SKM-1 (cell line): ENCODE measurements at regions not wholly inside any gene's neighbourhood (a gene's known extent, or its start where the extent isn't known, plus 50 kb on each side); places are given as distances from the start of the nearest gene placed in this dataset.
A peak's percentile ranks its signal among the peaks of the same experiment; 100 is the strongest.
"Not testable (repeated sequence)": the region's sequence is repeated elsewhere in the genome, so short reads cannot be mapped to it uniquely, and the experiment has no call there.

Experiments used
- DNase-seq: peaks from one replicate; lab custom pipeline; 2025; ENCODE audit not compliant: unreplicated experiment; lab: John Stamatoyannopoulos, UW

DNA sequence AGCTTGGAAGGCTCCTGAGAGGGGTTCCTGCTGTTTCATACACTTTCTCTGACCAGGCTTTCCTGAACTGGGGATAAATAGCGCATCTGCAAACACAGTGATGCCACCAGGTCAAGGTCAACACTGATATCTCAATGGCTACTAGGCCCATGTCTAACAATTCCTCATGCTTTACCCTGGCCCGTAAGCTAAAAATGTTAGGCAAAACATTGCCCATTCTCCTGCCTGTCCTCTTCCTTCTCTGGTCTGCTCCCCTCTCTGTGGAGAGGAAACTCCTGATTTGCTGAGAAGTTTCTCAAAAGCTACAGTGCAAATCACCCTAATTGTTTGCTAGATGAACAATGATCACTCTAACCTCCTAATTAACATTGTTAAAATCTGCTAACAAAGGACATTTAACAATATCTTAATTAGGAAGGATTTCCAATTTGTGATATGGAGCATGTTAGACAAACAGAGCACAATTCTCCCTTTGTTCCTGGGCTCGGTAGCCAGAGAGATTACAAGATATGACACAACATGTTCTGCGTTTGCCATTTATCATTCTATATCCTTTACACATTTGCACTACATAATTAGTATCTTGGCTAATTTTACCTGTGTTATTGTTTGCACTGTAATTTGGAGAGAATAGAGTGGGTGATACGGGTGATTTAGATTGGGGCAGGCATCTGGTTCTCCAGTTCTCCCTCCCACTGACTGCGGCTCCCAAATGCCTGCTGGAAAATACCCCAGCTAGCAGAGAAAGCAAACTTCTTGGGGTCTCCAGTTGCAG, 266.8 kb downstream of the CD83 start:
- no peak for DNase-seq

DNA sequence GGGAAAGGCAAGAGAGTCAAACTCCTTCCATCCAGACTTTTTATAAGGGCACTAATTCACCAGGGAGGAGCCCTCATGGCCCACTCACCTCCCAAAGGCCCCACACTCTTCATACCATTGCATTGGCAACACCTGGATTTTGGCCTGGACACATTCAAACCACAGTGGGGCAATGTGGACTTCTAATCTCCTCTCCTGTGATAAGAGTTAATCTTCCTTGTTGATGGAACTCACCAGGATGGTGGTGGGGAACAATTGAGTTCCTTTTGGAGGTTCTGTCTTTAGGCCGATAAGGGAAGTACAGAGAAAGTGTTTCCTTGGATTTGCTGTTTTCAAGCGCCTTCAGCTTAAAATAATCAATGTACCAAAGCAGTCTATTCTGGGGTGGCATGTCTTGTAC, 268.7 kb downstream of the CD83 start:
- no peak for DNase-seq

DNA sequence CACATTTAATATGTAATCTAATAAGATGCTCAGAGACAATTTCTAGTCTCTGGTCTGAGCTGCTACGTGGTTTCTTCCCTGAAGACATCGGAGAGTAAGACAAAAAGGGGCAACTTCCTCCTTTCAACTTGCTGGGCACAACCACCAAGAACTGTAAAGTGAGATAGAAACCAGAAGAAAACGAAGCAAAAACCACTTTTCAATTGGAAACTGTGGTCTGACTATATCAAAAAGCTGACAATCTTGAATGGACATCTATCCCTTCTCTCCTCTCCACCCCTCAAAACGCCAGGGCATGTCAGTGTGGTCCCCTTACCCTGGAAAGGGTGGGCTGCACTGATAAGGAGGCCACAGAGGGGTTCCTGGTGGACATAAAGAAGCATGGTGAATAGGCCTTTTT, 269.1 kb downstream of the CD83 start:
- peak; percentile 14 for DNase-seq

DNA sequence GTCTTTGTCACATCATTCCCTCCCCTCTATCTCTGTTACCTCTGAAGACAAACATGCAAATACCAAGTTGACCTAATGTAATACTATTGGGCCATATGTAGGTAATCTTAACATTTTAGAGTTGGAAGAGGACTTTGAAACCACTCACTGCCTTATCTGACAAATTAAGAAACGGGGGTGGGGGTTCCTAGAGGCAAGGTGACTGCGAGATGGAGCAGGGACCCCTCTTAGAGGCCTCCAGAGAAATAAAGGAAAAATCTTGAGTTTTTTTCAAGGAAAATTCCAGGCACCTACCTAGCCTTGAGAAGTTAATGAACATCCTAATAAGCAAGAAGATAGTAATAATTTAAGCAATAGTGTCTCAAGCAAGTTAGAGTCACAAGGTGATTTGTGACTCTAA, 270.8 kb downstream of the CD83 start:
- no peak for DNase-seq

DNA sequence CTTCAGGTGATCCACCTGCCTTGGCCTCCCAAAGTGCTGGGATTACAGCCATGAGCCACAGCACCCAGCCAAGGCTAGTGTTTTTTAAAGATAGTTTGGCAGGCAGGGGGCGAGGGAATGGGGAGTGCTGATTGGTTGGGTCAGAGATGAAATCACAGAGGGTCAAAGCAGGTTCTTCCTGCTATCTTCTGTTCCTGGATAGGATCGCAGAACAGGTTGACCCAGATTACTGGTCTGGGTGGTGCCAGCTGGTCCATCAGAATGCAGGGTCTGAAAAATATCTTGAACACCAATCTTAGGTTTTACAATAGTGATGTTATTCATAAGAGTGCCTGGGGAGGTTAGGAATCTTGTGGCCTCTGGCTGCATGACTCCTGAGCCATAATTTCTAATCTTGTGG, 272.2 kb downstream of the CD83 start:
- DNase-seq, result not testable (repeated sequence)

DNA sequence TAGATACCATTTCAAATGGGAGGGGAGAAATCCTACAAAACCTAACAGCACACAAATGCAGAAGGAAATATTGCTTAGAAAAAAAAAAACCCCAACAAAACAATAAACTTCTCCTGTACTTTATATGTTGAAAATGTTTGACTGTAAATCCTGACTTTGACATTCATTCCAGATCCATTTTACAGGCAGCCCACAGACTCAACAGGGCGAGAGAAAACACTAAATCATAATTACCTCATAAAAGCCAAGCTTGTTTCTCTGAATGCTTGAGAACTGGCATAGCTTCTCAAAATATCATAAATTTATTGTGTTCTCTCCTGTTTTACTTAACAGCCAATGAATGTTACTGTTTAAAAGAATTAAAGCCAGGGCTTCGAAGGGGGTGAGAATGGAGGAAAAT, 273.2 kb downstream of the CD83 start:
- no peak for DNase-seq

DNA sequence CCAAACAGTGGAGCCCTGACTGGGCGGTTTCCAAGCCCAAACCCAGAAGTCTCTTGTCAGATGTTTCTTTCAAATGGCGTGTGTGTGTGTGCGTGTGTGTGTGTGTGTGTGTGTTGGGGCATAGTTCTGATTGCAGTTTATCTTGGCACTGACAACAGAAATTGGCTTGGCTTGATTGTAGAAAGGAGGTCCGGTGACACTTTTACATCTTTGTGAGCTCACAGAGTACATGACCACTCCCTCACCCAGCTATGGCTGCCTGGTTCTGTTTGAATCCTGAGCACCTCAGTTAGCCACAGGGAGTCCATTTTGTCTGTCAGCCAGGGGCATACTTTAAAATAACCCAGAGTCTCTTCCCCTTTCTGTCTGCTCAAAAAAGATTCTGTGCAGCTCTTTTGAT, 276.3 kb downstream of the CD83 start:
- no peak for DNase-seq

DNA sequence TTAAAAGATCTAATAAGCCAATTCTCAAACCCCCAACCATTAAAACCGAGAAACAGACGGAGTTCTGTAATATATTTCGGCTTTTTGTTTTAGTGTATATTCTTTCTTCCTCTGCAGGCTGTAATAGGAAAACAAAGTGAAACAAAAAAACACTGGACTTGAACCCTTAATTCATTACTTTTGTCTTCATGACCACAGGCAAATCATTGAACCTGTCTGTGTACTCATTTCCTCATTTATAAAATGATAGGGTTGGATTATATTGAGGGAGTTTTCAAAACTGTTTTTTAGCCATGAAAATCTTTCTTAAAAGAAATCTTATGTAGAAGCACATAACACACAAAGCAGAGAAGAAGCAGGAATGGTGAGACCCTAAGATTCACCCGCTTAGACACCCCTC, 278.8 kb downstream of the CD83 start:
- DNase-seq, result no peak

DNA sequence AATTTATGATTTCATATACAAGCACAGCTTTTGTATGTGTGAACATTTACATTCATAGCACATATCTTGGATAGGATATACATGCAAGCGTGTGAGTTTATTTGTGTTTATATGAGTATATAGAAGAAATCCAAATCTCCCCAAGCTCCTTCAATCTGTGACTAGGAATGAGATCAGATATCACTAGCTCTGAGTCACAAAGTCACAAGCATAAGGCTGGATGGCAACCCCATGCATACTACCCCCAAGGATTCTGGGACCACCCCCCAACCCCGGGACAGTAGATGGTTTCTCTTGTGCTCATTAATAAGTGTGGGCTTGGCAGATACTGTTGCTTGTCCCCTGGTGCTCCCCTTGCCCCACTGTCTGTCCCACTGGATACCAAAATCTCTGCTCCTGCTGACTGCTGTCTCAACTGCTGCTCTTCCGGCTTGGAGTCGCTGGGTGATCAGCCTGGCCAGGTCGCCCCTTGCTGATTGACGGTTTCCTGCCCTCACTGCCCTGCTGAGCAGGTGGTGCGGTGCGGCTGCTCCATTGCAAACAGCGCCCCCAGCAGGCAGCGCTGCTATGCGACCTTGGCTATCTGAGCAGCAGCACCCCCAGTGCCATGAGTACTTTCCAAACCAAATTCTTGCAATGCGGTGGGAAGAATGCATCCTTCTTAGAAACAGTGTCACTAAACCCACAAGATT, 279.4 kb downstream of the CD83 start:
- no peak for DNase-seq

DNA sequence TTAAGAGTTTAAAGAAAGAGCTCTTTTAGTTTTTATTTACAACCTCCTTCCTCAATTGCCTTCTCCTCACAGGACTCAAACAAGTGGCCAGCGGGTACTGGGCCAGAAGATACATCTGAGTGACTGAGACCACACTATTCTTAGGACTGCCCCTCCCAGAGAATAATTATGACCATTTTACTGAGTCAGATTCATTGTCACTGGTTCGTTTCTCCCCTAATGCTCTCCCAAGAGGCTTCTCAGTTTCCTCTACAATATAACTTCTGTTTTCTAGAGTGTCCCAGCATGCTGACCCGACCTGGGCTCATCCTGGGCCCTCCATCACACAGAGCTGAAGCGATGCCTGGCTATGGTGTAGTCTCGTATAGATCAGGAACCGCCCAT, 279.9 kb downstream of the CD83 start:
- no peak for DNase-seq

DNA sequence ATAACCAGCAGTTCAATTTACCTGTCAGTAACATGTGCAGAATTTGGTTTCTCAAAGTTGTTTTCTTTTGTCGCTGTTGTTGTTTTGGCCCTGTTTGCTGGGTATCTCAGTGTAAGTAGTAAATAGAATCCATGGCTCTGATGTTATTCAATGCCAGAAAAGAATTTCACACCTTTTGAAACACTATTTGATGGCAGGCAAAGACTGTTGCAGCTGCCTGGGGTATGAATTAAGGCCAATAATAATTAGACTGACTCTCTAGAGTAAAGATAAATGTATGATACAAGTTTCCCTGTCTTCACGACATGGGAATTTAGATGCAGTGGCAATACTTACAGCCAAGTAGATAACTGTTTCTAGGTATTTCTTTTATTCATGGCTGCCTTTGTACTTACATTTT, 281.4 kb downstream of the CD83 start:
- no peak for DNase-seq

DNA sequence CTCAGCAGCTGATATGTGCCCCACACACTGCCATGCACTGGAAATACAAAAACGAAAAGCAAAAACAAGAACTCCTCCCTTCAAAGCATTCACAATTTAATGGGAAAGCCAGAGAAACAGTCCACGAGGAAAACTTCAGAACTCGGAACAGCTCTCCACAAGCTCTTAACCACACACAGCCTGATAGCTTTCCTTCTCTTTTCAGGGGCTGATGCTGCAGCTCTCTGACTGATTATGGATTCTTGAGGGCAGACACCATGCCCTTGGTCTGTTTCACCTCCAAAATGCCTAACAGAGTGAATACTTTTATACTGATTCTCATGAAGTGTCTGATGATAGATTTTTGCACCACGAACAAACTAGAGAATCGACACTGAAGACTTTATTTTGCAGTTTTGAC, 282.1 kb downstream of the CD83 start:
- no peak for DNase-seq

DNA sequence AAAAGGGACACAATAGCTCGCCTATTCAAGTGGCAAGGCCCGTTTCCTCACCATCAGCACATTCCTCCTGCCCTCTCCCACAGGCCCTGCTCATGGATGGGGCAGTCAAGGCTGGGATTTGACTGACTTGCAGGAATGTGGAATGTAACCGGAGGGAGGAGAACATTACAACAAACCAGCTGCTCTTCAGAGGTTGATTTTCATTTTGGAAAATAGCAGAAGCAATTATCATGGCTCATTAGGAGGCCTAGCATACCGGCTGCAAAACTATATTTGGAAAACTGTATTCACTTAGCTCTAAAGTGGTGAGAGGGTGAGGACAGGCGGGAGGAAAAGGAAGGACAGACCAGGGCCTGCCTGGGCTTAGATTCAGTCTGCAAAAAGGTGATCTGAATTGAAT, 283.7 kb downstream of the CD83 start:
- DNase-seq, result no peak

DNA sequence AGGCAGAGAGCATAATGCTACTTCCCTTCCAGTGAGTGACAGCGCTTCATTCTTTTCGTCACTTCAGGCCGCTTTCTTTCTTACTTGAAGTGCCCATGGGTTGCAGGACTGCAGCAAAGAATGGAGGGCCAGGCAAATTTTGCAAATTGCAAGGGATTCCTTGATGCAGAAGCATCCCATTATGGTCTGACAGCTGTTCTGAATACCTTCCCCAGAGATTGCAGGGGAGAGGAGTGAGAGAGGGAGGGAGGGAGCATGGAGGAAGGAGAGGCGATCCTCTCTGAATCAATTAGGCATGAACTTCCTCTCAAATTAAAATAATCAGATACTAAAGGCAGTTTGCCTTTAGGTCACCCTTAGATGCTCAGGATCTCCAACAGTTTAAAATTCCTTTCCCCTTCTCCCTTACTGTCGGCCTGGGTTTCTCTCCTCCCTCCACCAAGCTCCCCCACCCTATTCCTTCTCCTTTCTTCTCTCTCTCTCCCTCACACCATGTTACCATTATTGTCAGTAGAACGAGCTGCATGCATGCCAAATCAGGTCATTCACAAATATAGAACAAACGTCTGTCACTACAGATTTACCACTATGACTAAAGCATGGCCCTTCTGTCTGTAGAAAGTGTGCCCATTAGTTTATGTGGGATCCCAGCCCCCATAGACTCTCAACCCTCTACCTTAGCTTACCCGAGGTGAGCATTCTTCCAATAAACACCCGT, 289.2 kb downstream of the CD83 start:
- no peak for DNase-seq

DNA sequence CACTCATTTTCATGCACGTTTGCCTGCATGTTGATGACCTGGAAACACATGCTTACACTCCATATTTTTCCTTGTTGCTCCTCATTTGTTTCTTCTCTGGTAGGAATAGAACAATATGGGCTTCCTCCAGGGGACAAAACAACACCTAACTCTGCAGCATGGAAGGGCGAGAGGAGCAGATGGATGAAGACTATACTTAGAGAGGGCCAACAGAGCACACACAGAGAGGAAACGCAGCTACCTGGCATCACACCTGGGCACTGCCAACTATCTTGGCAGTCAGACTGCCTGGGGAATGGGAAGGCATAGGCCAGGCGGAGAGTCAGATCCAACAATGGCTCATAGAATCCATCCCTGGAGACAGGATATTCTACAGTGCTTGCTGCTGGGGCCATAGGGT, 290.9 kb downstream of the CD83 start:
- DNase-seq, result no peak

DNA sequence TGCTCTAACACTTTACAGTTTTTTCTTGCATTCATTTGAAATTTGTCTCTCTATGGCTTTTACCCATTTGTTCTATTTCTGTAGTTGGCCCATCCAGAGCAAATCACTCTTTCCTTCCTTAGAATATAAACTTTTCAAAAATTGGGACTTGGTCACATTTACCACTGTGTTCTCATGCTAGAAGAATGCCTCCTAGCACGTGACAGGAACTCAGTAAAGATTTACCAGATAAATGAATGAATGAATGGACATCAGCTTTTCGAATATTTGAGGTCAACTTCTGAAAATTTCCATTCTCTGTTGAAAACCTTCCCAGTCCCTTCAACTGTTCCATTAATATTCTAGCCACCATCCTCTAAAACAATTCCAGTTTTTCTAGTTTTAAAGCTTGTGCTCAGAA, 294.5 kb downstream of the CD83 start:
- no peak for DNase-seq

DNA sequence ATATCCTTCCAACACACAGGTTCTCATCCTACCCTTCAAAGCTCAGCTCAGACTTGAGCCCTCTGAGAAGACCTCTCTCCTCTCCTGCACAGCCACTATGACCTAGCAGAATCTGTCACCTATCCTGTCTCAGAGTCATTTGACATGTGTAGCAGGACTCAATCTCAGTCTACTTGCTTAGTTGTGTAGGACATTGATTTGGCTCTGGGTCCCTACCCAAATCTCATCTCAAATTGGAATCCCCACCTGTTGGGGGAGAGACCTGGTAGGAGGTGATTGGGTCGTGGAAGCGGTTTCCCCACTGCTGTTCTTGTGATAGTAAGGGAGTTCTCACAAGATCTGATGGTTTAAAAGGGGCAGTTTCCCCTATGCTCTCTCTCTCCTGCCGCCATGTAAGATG, 297.9 kb downstream of the CD83 start:
- no peak for DNase-seq

DNA sequence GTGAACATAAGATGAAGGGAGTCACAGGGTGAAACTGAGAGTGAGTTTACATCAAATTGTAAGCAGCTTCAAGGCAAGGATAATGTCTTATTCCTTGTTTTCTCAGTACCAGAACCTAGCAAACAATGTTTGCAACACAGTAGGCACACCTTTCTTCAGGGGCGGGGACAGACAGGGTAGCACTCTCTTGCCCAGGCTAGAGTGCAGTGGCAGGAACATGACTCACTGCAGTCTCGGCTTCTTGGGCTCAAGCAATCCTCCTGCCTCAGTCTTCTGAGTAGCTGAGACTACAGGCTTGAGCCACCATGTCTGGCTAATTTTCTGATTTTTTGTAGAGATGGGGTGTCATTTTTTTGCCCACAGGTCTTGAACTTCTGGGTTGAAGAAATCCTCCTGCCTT, 299.8 kb downstream of the CD83 start:
- DNase-seq, result no peak

DNA sequence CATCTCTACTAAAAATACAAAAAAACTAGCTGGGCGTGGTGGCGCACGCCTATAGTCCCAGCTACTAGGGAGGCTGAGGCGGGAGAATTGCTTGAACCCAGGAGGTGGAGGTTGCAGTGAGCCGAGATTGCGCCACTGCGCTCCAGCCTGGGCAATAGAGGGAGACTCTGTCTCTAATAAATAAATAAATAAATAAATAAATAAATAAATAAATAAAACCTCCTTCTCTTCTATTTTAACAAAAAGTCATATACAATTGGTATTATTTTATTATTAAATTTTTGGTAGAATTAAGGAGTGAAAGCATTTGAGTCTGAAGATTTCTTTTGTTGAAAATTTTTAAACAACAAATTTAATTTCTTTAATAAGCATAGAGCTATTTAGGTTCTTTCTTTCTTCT, 301.7 kb downstream of the CD83 start:
- DNase-seq, result not testable (repeated sequence)

DNA sequence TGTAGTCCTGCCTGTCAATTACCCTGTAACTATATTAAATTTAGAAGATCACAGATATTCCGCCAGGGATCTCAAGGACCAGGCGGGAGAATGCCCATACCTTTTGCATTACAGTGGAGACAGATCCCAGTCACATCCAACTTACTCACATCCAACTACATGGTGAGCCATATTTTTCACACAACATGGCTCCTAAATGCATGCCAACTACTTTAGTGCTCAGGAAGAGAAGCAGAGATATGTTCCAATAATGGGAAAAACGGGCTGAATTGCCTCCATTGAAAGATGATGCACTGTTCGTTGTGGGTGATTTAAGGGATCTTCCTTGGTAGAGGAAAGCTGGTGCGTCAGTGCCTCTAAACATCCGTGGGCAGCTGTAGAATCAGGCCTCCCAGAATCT, 304.5 kb downstream of the CD83 start:
- no peak for DNase-seq

DNA sequence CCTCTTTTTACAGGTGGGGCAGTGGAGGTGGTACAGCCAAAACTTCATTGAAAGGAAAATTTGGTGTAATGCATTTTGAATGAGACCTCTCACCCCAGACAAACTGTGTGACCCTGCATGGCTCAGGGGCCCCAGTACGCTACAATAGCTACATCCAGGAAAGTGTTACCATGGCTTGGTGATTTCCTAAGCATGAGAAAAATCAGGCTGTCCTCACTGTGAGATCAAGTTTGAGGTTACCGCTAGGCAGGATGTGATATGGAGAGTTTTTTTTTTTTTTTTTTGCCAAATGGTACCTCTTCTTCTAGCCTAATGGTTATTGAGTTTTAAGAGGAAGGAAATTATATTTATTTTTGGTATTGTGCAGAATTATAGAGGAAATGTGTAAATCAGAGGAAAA, 305.3 kb downstream of the CD83 start:
- DNase-seq, result no peak

DNA sequence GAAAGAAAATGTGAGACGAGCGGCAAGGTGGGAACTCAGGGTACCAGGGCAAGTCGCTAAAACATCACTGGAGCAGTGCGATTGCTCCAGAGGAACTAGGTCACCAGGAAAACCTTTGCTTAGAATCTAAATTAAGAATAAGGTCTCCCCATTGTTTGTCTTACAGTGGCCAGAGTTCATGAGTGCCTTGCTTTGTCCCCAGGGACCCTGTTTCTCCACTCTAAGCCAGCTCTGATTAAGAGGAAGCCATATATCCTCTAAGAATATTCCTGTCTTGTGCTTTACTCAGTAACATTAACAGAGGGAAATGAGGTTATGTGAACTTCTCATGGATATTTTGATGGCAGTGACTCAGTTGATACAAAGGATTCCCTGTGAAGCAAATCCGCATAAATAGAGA, 305.8 kb downstream of the CD83 start:
- no peak for DNase-seq
